CD4-positive, alpha-beta T cell treated with Interleukin-2 at 100 ng/mL for 4 hours (primary cell): ENCODE measurements at regions not wholly inside any gene's neighbourhood (a gene's known extent, or its start where the extent isn't known, plus 50 kb on each side); places are given as distances from the start of the nearest gene placed in this dataset.

Experiments
- DNase-seq: peaks from one replicate; pipeline ENCODE4 v3.0.0-alpha.2; 2020; ENCODE audit warnings: low spot score

DNA sequence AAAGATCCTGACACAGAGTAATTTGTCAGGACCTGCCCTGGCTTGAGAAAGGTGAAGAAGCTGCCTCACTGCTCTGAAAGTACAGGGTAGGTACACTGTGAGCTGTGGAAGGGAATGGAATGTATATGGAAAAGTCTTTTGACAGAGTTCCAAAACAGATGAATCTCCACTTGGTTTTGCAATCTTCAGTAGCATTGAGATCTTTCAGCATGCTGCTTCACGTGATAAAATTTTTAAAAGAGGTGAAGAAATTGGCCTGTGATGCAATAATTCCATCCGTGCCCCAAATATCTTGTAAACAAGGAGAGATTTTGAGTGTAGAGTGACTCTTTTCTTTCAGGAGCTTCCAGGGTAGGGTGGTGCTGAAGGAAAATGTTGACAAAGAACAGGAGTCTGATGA, 123.1 kb downstream of the OSR1 start:
- DNase-seq = no peak

DNA sequence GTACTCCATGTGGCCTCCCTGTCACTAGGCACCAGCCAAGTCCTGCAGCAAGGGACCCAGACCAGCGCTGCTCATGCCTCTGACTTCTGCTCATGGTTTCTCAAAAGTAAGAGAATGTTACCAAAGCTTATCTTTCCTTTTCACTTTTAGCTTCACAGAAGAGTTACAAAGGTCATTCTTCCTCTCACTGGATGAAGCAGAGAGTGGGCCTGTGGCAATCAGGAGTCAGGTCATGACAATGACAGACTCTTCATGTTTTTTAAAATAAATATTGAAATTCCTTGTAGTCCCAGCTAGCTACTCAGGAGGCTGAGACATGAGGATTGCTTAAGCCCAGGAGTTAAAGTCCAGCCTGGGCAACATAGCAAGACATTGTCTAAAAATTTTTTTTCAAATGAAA, 126.1 kb downstream of the OSR1 start:
- no peak for DNase-seq

DNA sequence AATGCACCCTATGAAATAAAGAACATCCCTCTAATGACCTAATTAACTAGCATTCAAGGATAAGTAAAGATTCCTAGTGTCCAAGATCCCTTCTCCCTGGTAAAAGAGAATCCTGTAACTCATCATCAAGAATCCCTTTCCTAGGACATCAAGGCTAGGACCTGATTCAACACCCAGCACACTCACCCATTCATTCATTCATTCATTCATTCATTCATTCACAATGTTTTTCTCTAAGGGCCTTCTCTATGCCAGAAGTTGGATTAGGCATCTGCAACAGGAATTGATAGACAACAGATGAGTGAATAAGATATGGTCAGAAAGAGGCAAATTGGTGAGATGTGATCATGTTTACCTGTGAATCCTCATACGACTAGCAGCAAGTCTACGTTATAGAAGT, 126.8 kb downstream of the OSR1 start:
- DNase-seq = no peak

DNA sequence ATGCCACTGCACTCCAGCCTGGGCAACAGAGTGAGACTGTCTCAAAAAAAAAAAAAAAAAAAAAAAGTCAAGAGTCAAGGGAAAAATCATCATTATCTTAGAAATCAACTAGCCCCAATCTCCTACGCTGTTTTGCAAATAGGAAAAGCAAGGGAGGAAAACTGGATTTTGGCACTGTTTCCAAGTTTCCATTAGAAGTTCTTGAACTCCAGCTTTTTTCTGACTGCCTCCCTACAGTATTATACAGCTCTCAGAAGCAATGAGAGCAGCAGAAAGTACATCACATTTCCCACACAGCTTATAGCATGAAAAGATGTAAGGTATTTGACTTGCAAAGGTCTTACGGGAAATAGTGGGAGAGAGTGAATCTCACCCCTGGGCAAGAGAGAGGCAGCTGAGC, 127.8 kb downstream of the OSR1 start:
- no peak for DNase-seq

DNA sequence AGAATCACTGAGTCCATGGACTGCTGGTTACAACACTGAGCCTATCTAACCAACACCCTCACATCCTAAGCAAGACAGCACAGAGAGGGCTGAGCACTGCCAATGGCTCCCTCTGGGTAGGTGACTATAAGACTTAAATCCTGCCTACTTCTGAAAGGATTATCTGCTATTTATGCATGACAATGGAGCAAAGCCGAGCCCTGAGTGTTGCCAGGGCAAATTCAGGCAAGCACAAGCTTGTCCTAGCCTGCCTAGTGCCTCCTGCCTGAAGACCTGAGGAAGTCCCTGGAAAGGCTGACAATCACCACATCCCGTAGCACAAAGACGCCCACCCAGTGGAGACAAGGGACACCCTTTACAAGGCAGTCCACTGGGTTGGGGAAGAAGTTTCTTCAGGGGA, 129.7 kb downstream of the OSR1 start:
- DNase-seq = no peak

DNA sequence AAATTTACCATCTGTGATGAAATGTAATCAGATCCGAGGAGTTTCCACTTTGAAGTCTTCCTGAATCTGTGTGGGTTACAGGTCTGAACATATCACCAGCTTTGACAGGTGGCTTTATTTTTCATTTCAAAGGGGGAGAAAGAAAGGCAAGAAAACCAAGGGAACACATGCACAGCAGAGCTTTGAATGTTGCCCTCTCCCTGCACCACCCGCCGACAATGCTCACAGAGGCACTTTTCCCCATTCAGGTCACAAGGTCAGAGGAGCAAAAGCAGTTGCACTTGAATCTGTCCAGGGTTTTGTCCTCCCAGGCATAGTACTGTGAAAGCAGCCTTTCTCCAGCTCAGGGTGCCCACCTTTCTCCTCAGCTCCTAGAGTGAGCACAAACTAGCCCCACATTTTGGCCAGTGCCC, 130.2 kb downstream of the OSR1 start:
- DNase-seq = no peak

DNA sequence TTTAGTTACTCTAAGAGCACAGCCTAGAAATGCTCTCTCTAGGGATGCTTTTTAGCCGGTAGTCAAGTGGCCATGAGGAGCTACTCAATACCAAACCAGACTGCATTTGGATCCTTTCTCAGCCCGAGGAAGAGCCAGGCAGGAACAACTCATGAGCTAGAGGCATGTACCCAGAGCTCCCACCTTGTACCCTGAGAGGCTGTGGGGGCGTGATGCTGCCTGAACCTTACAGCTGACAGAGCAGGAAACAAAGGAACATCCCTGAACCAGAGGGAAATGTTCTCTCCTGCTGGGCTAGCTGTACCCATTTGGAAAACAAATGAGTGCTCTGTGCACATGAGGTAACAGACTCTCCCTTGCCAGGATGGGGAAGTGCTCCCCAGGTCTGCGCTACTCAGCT, 131.6 kb downstream of the OSR1 start:
- DNase-seq = no peak

DNA sequence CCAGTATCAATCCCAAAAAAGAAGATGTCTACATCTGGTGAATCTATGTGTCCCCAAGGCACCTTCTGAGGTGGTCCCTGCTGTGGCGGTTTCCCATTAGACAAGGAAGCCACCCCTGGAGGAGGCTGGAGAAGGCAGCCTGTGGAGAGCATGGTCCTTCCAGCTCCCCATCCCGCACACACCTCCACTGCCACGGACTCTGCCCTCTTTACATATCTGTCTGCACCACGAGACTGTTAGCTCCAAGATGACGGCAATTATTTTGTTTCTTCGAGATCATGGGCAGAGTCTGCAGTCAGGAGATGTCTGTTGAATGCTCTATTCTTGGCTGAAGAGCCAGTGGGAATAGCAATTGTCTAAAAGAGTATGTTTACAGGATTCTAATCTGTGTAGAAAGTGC, 132.0 kb downstream of the OSR1 start:
- DNase-seq = no peak

DNA sequence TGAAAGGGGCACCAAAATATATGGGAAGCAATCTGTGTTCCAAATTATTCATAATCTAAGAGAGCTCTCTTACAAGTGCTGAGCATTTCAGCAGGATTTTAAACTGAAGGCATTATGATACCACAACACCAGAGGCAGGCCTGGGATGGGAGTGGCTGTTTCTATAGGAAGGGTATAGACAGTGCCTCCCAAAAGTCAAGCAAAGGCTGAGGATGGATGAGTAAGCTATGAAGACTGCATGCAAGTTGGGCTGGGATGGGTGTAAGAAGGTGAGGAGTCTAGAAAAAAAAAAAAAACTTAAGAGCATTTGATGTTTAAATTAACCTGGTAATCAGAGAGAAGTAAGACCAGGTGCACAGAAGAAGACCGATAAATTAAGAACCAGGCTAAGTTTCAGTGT, 132.5 kb downstream of the OSR1 start:
- no peak for DNase-seq

DNA sequence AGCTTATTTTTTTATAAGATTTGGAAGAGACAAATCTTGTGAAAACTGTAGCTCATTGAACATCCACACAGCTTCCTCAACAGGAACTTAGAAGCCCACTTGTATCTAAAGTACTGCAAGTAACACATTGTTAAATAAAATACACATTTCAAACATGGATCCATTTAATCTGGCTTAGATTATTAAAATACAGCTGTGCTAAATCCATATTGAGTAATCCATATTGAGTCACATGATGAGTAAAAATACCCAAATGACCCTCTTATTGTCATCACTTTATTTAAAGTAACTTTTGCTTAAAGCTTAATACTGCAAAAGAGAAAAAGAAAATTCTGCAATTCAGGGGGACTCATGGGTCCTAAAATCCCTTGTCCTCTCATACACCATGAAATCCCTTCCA, 133.3 kb downstream of the OSR1 start:
- DNase-seq = no peak

DNA sequence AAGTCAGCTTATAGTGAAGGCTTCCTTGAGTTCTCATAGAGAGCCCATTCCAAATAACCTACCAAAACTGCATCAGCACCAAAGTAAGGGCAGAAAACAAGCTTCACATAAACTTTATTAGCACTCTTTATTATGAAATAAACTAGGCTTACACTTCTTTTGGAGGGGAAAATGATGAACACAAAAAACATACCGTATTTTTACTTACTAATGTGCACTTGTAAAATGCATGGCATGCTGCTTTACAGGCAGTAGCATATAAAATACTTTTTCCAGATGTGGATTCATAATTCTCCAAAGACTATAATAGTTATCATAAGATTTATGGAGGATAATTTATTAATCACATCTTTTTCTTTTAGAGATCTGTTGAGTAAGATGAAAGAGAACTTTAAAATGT, 133.9 kb downstream of the OSR1 start:
- no peak for DNase-seq

DNA sequence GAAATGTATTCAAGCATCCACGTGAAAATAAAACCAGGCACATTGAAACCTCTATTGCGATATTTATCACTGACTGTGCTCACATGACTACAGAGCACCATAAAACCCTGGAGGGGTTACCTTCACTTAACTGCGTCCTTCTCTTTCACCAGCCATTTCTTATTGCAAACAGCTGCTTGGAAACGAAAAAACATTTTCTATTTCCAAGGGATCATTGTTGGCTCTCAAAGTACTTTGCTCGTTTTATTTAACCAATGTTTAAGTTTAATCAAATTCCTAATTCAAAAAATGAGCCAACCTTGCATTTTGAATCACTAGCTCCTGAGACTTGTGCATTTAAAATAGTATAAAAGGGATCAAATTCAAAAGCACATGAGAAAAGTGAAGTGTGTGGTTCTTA, 134.4 kb downstream of the OSR1 start:
- no peak for DNase-seq

DNA sequence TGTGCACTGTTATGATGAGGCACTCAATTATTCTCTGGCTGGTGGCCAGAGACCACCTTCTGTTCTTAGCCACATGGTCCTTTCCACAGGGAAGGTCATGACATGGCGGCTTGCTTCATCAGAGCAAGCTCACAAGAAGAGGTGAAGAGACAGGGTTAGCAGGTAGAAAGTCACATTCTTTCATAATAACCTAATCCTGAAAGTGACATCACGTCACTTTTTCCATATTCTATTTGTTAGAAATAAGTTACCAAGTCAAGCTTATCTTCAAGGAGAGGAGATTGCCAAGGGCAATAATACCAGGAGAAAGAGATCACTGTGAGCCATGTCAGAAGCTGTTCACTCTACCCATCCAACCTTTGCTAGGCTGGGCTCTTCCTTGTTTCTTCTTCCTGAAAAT, 139.4 kb downstream of the OSR1 start:
- DNase-seq = no peak

DNA sequence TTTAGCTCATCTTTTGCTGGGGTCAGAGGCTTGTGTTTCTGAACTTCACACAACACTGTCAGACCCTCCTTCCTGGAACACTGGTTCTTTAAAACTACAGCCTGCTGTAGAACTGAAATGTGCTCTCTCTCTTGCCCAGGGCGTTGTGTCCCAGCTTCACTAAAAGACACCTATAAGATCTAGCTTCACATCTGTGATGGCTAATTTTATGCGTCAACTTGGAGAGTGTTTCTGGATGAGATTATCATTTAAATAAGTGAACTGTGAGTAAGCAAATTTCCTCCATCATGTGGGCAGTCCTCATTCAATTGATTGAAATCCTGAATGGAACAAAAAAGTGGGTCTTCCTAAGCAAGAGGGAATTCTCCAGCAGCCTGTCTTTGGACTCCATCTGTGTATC, 140.3 kb downstream of the OSR1 start:
- no peak for DNase-seq

DNA sequence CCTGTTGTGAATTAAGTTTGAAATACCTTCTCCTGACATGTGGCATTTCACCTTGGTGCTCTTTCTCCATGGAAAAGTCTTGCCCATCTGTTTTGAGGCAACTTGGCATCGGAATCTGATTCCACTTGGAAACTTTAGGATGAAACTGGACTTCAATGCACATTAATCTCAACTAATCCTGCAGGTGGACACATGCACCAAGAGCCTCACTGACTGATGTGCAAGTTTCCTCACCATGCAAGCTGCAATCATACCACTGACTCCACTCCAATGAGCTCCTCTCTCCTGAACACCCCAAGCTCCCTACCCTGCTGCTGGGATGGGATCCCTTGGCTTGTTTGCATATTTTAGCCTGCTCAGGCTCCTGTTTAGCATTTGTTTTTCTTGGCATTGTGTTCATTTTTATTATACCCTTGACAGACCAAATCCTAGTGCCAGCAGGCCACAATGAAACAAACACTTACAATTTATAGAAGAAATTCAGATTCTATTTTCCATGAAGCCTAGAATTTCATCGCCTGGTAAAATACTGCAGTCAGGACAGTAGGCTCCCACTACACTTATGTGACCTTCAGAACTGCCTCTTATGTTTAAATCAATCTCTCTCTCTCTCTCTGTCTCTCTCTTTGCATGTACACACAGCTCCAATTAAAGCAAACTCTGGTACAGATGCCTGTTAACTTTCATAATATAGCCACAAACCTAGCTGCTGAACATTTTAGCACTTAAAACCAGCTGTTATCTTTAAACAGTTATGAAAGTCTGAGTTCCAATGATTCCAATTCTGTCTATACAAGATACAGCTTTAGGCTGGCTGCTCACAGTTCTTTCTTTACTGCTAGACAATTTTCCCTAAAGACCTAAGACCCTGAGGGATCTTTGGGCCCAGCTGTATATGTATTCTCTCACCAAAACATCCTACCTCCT, 141.5 kb downstream of the OSR1 start:
- DNase-seq = no peak

DNA sequence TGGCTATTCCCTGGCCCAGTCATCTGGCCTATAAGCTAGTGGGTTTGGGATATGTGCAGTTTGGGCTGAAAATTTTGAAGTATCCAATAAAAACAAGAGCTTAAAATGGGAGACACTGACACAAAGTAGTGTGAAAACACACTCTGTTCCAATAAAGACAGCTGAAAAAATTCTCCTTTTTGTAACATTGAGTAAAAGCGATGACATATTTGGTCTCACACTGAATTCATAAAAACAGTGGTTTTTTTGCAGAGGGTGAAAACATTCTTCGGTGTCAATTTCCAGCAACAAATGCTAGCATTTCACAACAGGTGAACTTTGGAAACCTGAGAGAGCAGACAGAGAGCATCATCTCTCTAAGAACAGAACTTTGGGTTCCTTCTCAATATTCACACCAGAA, 142.2 kb downstream of the OSR1 start:
- DNase-seq = no peak

DNA sequence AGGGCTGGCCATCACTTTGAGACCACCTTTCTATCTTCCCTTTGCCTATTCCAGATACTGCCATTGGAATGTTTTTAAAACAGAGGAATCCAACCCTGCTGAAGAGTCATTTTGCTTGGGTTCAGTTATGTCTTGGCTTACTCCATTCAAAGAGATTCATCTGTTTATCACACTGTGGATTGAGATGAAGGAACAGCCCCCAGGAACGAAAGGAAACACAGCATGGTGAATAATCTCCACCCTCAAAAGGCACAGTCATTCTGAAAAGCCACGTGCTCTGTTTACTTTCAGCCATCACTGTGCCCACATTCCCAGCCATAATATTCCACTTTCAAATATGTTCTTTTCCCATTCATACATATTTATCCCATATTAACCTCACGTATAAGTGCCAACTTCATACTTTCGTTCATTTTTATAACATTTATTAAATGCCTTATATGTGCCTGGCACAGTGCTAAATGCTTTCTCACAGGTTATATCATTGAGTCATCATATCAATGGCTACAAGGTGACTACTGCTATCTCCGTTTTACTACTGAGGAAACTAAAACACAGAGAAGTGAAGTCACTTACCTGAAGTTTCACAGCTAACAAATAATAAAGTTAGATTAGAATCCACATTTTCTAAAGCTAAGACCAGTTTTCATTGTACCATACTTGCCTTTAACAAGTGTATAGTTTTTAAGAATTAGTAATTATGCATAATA, 143.6 kb downstream of the OSR1 start:
- no peak for DNase-seq

DNA sequence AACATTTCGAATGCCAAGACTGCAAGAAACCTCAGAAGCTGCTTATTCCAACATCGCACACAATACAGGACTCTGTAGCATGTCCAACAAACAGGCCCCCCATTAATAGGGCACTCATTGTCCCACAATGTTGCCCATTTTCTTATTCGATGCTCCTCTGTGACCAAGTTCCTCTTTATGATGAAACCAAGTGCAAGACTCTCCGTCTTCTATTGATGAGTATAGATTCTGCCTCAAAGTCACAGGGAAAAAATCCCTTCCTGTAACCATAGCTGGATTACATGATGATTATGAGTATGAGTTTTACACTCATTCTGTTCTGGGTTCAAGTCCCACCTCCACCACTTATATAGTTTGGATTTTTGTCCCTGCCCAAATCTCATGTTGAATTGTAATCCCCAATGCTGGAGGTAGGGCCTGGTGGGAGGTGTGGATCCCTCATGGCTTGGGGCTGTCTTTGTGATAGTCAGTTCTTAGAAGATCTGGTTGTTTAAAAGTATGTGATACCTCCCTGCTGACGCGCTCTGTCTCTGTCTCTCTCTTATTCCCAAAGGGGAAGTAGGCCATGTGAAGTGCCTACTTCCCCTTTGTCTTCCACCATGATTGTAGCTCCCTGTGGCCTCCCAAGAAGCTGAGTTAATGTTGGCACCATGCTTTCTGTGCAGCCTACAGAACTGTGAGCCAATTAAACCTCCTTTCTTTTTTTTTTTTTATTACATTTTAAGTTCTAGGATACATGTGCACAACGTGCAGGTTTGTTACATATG, 148.7 kb downstream of the OSR1 start:
- DNase-seq = no peak

DNA sequence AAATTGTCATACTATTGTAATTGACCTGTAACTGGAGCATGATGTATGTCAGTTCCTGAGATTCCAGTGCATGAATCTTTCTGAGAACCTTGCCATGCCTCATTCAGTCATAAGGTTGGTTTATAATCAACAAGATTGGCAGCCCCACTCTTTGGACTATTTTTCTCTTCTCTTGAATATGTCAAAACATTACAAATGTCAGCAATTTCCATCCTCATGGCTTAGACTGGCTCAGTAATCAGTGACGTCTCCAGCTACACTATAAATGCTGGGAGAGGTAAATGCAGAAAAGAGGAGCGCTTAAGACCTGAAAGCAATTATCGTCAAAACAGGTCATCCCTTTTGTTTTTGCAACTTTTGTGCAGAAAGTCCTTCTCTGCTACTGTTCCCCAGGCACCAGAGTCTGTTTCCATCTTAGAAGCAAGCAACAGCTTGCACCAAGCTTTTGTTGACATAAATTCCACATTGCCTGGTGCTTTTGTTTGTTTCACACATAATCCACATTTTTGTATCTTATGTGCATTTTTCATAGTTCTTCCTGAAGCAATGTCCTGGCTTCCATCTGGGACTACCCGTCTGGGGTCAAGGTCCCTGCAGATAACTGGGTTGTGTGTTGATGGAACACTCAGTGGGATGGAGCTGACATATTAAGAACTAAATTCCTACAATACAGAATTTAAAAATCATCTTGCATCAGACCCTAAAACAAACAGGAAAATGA, 149.8 kb downstream of the OSR1 start:
- no peak for DNase-seq

DNA sequence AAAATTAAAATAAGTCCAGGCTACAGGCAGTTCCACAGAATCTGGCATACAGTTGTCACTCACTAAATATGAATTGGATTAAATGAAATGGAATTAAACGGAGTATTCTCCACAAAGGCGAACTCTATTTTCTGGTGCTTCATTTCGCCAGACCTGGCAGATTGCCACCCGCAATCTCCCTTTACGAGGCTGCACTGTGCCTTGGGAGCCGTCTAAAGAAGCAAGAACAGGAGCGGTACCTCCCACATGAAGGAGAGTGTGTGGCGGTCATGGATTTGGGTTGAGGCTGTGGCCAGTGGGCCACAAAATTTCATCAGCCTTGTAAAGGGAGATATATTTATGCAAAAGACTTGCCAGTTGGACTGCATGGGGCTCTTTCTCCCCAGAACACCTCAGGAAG, 151.0 kb downstream of the OSR1 start:
- no peak for DNase-seq

DNA sequence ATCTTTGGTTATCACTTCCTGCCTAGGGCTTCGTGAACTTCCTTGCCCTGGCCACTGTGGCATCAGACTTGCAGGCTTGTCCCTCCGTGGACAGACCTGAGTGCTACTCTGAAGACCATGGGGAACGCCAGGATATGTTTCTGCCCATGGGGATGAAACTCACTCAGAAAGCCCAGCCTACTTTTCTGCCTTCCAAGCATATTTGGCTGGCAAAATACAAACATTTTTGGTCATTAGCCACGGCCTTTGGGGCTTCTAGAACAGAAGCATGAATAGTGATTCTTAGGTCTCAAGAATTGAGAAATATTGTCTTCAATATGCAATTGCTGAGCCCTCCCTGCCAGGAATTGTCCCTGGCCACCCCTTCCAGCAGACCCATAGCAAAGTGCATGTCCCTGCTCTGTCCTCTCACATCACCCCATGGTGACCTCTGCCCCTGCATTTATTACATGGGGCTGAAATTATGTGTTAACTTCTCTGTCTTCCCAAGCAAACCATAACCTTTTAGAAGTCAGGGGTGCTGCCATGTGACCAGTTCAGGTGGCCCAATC, 152.4 kb downstream of the OSR1 start:
- DNase-seq = no peak

DNA sequence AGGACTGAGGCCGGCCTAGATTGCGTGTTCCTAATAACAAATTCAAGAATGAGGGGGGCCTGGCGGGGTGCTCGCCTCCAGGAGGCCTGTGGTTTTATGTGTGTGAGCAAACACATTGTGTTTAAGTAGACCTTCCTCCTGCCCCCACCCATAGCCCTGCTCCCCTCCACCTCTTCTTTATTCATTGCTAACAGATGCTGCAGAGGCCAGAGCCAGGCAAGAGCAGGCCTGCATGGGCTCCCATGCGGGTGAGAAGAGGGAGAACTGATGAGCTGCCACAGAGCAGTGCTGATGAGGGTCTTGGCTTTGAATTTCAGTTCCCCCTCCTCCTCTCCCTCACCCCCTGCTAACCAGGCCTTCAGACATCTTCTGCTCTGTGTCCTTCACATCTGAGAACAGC, 154.6 kb downstream of the OSR1 start:
- DNase-seq = no peak
